Activated B cell treated with CpG ODN at 0.5 μM for 24 hours (primary cell): ENCODE measurements at regions not wholly inside any gene's neighbourhood (a gene's known extent, or its start where the extent isn't known, plus 50 kb on each side); places are given as distances from the start of the nearest gene placed in this dataset.
"Not testable (repeated sequence)": the region's sequence is repeated elsewhere in the genome, so short reads cannot be mapped to it uniquely, and the experiment has no call there.

ENCODE experiments used
- ATAC-seq: fragments of 200-7000 bp; cut with Tn5 transposase; one replicate; pipeline ENCODE4 v1.10.0; 2021; ENCODE audit warnings: low read depth, mild to moderate bottlenecking, moderate library complexity
- CTCF ChIA-PET: fragments of 350-600 bp; sonication (Branson Sonifier 250); formaldehyde crosslinking; loops from one replicate; lab custom pipeline; 2021; ENCODE audit warnings: antibody characterized with exemption; lab: Charles Lee
- POLR2A ChIA-PET: fragments of 350-600 bp; sonication (Branson Sonifier 250); formaldehyde crosslinking; loops from one replicate; lab custom pipeline; 2021; ENCODE audit warnings: antibody characterized with exemption; lab: Charles Lee
- DNase-seq: peaks from one replicate; pipeline ENCODE4 v3.0.0; 2022
- H3K27ac Mint-ChIP-seq: one replicate; pipeline ENCODE4 v1.8.0; 2020; ENCODE audit warnings: mixed read lengths
- H3K27me3 Mint-ChIP-seq: one replicate; pipeline ENCODE4 v1.8.0; 2021; ENCODE audit warnings: mixed read lengths
- H3K36me3 Mint-ChIP-seq: one replicate; pipeline ENCODE4 v1.8.0; 2021; ENCODE audit warnings: low read depth, mixed read lengths
- H3K4me1 Mint-ChIP-seq: one replicate; pipeline ENCODE4 v1.8.0; 2021; ENCODE audit warnings: mixed read lengths
- H3K4me3 Mint-ChIP-seq: one replicate; pipeline ENCODE4 v1.8.0; 2020; ENCODE audit warnings: mild to moderate bottlenecking, mixed read lengths
- H3K9me3 Mint-ChIP-seq: one replicate; pipeline ENCODE4 v1.8.0; 2020; ENCODE audit warnings: mixed read lengths
- CTCF ChIP-seq: fragments of 200-600 bp; IDR thresholded peaks from one replicate; pipeline ENCODE4 v1.8.0; 2022; ENCODE audit warnings: antibody characterized with exemption, mild to moderate bottlenecking
- intact Hi-C: fragments of 100-400 bp; cut with micrococcal nuclease; formaldehyde crosslinking; loops from one replicate; pipeline ENCODE4 v1.15.1; 2024

- Mint-ChIP-seq H3K4me1 (peaks cover 28% of the 10 kb centered on the region), H3K4me3 (no peak overlapping the region), H3K27me3 (no peaks in the 10 kb centered on the region), H3K27ac (no peak overlapping the region), H3K36me3 (peaks cover 2% of the 10 kb centered on the region), H3K9me3 (peaks cover 3% of the 10 kb centered on the region)
- intact Hi-C loops, result no loop called here
- no peak for TF ChIP-seq CTCF
- POLR2A ChIA-PET, result no interaction called here
- CTCF ChIA-PET, result no interaction called here
- DNase-seq, result no peak
- no peak for ATAC-seq
Observed at GRCh38 chr5:163730206-163730756, 224.9 kb downstream of the MAT2B start.

GRCh38 chr5:163731256-163731655 lies 225.8 kb downstream of the MAT2B start:
- Mint-ChIP-seq H3K4me1 (peaks cover 28% of the 10 kb centered on the region), H3K4me3 (no peak overlapping the region), H3K27ac (no peak overlapping the region), H3K36me3 (peaks cover 2% of the 10 kb centered on the region), H3K9me3 (peaks cover 3% of the 10 kb centered on the region), H3K27me3 (no peaks in the 10 kb centered on the region)
- no peak for TF ChIP-seq CTCF
- intact Hi-C loops, result no loop called here
- ChIA-PET CTCF (no interaction called here), POLR2A (no interaction called here)
- no peak for DNase-seq
- ATAC-seq, result no peak

- POLR2A ChIA-PET, result no interaction called here
- Mint-ChIP-seq H3K4me3 (no peak overlapping the region), H3K27ac (no peak overlapping the region), H3K27me3 (no peaks in the 10 kb centered on the region), H3K9me3 (no peaks in the 10 kb centered on the region), H3K36me3 (no peaks in the 10 kb centered on the region), H3K4me1 (peaks cover 8% of the 10 kb centered on the region)
- no peak for DNase-seq
- no peak for TF ChIP-seq CTCF
- intact Hi-C loops, result no loop called here
- CTCF ChIA-PET, result no interaction called here
- ATAC-seq, result no peak
Observed at GRCh38 chr5:163735069-163735468, 229.7 kb downstream of the MAT2B start.

- no peak for TF ChIP-seq CTCF
- no peak overlapping the region for H3K4me3 Mint-ChIP-seq
- DNase-seq, result no peak
- intact Hi-C loops, result no loop called here
- no peaks in the 10 kb centered on the region for H3K27me3 Mint-ChIP-seq
- H3K4me1 Mint-ChIP-seq, result no peaks in the 10 kb centered on the region
- ChIA-PET POLR2A (no interaction called here), CTCF (no interaction called here)
- no peak for ATAC-seq
- peaks cover 5% of the 10 kb centered on the region for H3K9me3 Mint-ChIP-seq
- no peaks in the 10 kb centered on the region for H3K36me3 Mint-ChIP-seq
- no peak overlapping the region for H3K27ac Mint-ChIP-seq
Observed at GRCh38 chr5:163747586-163747985, 242.2 kb downstream of the MAT2B start.

- Mint-ChIP-seq H3K27ac (no peak overlapping the region), H3K4me3 (no peak overlapping the region), H3K27me3 (no peaks in the 10 kb centered on the region), H3K9me3 (peaks cover 5% of the 10 kb centered on the region), H3K4me1 (no peaks in the 10 kb centered on the region), H3K36me3 (no peaks in the 10 kb centered on the region)
- ChIA-PET POLR2A (no interaction called here), CTCF (no interaction called here)
- DNase-seq (no peak), ATAC-seq (no peak)
- TF ChIP-seq CTCF, result no peak
- intact Hi-C loops, result no loop called here
Observed at GRCh38 chr5:163748934-163749333, 243.5 kb downstream of the MAT2B start.

GRCh38 chr5:163750415-163750814 lies 245.0 kb downstream of the MAT2B start:
- CTCF ChIA-PET, H3K27ac Mint-ChIP-seq, H3K4me1 Mint-ChIP-seq, H3K9me3 Mint-ChIP-seq, POLR2A ChIA-PET, H3K36me3 Mint-ChIP-seq, DNase-seq, H3K27me3 Mint-ChIP-seq, intact Hi-C loops, ATAC-seq, H3K4me3 Mint-ChIP-seq: not testable (repeated sequence)
